ENCODE measurements at regions not wholly inside any gene's neighbourhood (a gene's known extent, or its start where the extent isn't known, plus 50 kb on each side); places are given as distances from the start of the nearest gene placed in this dataset.

- TF ChIP-seq, protein P1, sequence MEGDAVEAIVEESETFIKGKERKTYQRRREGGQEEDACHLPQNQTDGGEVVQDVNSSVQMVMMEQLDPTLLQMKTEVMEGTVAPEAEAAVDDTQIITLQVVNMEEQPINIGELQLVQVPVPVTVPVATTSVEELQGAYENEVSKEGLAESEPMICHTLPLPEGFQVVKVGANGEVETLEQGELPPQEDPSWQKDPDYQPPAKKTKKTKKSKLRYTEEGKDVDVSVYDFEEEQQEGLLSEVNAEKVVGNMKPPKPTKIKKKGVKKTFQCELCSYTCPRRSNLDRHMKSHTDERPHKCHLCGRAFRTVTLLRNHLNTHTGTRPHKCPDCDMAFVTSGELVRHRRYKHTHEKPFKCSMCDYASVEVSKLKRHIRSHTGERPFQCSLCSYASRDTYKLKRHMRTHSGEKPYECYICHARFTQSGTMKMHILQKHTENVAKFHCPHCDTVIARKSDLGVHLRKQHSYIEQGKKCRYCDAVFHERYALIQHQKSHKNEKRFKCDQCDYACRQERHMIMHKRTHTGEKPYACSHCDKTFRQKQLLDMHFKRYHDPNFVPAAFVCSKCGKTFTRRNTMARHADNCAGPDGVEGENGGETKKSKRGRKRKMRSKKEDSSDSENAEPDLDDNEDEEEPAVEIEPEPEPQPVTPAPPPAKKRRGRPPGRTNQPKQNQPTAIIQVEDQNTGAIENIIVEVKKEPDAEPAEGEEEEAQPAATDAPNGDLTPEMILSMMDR (IDR thresholded peaks at IDR 0.05), result no peak
- no peak for TF ChIP-seq EZH2 (IDR thresholded peaks at IDR 0.05)
Measured at GRCh38 chr5:121021681-121022080, 557.6 kb downstream of the PRR16 start.

Measured in neural progenitor cell (in vitro differentiated cells).